Activated CD4-positive, CD25-positive, alpha-beta regulatory T cell treated with anti-CD3 and anti-CD28 coated beads, Interleukin-2, amount 50 U/mL, for 16 hours (primary cell): ENCODE measurements at regions not wholly inside any gene's neighbourhood (a gene's known extent, or its start where the extent isn't known, plus 50 kb on each side); places are given as distances from the start of the nearest gene placed in this dataset.

ENCODE experiments used
- DNase-seq: peaks from one replicate; pipeline ENCODE4 v3.0.0-alpha.2; 2020; ENCODE audit warnings: low read depth, low spot score

GRCh38 chr5:167525004-167525403 is 766.4 kb upstream of the WWC1 start:
- DNase-seq, result no peak

GRCh38 chr5:167528651-167529050 is 762.8 kb upstream of the WWC1 start:
- DNase-seq, result no peak

GRCh38 chr5:167530548-167530947 is 760.9 kb upstream of the WWC1 start:
- no peak for DNase-seq

DNA sequence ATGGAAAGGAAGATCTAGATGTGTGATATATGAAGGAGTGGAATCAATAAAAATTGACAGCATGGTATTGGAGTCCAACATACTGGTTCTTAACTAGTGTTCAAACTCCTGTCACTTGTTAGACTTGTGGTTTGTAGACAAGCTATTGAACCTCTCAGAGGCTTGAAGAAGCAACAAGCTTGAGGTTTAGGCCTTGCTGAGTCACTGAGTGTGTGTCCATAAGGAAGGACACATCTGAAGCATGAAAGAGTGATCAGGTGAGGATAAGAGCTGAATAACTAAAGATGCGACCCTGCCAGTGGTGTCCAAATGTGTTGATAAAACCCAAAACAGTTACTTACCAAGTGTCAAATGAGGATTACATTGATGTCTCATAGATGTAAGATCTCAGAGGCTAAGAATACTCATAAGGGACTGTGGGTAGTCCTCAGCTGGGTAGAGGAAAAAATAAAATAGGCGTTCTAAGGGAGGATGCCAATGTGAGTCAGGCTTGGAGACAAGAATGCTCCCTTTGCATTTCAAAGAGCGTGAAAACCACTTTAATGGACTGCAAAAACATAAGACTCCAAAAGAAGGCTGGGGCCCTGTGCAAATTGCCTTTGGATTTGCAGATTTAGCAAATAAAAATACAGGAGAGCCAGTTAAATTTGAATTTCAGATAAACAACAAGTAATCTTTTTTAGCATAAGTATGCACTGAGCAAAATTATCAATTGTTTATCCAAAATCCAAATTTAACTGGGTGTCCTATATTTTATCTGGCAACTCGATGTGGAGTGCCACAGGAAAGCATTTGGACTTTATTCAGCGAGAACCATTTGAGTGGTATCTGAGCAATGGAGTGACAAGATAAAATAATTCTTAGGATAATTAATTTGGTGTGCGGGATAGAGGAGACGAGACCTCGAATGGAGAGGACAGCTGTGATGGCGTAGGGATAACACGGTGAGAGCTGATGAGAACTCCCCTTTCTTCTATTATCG is 757.3 kb upstream of the WWC1 start:
- no peak for DNase-seq

DNA sequence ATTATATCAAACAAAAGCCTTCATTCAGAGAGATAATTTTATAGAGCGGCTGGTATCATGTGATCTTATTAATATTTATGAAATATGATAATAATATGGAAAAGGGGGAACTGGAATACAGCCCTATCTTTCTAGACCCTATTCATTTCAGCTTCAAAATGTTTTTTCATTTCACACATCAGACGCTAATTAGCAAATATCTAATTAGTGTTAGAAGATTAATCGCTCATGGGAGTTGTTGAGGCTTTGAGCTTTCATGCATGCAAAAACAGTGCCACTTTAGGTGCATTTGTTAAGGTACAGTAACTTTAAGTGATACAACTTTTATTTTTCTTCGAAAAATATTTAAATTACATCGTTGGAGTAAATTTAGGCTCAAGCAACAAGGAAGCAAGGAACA is 751.7 kb upstream of the WWC1 start:
- no peak for DNase-seq

DNA sequence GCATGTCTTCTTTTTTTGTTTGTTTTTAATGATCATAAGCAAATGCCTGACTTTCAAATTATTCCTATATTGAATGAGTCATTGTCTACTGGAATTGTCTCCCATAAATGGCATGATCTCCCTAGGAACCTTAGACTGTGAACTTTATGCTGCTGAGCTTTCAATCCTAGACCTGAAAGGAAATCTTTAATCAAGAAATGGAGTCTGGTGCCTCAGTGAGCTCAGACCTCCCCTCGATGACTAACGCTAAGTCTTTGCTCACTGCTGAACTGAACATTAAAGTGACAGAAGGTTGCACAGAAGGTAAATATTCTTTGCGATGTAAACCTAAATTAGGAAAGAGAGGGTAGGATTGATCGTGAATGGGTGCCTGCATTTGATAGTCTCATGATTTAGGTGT is 745.2 kb upstream of the WWC1 start:
- no peak for DNase-seq

GRCh38 chr5:167552356-167552755 is 739.1 kb upstream of the WWC1 start:
- no peak for DNase-seq

DNA sequence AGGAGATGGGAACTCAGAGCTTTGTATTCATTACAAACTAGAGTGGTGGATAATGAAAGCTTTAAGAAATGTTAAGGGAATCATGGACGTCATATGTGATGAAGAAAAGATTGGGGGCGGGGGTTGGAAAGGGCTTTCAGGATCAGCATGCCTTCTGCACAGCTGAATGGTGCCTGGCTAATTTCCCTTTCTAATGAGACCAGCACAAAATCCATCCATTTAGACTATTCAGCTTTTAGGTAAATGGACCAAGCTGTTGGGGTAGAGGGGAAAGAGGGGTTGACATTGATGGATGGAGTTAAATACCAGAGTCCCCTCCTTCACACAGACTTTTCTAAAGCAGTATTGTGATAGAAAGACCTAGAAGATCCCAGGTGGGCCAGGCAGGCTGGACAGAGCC is 737.9 kb upstream of the WWC1 start:
- no peak for DNase-seq

- no peak for DNase-seq
Measured at GRCh38 chr5:167554564-167555290, 736.7 kb upstream of the WWC1 start.

- no peak for DNase-seq
Measured at GRCh38 chr5:167555565-167556166, 735.8 kb upstream of the WWC1 start.

- DNase-seq, result no peak
Measured at GRCh38 chr5:167557359-167557758, 734.1 kb upstream of the WWC1 start.

- DNase-seq, result no peak
Measured at GRCh38 chr5:167561796-167562195, 729.6 kb upstream of the WWC1 start.

DNA sequence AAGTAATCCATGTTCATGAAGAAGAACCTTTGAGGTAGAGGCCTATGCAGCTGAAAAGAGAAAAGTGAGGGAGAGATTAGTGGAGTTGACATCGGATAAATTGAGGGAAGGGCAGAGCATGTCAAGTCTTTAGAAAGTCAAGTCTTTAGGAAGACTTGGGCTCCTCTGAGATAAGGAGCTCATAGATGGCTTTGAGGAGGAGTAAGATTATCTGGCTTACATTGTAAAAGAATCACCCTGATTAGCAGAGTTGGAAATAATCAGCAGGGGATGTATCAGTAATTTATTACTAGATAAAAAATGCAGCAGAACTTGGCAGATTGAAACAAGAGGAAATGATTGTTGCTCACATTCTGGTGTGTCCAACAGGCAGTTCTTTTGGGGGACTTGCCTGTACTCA is 727.2 kb upstream of the WWC1 start:
- DNase-seq, result no peak

DNA sequence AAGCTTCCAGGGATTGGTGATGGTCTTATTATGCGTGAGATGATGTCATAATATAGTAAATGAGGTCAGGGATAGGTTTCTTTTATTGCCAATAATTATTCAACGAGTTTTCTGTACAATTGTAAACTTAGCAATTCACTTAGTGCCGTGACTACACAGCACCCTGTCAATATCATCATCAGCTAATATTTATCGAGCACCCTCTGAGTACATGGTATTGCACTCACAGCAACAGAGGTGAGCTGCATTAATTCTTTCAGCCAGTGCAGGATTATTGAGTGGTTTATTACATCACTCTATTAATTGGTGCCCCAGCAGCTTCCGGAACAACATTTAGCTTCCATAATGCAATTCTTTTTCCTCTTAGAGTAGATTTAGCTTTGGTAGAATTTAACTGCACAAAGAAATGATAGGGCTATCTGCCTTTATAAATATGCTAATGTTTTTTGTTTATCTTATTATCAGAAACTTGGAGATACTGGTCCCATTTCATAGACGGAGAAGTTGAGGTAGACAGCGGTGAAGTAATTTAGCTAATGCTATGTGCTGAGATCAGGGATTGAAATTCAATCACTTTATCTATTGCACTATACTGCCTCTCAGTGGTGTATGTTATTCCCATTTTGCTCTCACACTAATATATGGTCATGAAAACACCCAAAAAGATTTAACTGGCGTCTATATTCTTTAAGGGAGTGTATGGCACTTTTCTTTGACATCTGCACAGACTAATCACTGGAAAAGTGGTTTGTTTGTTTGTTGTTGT is 726.1 kb upstream of the WWC1 start:
- DNase-seq, result no peak

DNA sequence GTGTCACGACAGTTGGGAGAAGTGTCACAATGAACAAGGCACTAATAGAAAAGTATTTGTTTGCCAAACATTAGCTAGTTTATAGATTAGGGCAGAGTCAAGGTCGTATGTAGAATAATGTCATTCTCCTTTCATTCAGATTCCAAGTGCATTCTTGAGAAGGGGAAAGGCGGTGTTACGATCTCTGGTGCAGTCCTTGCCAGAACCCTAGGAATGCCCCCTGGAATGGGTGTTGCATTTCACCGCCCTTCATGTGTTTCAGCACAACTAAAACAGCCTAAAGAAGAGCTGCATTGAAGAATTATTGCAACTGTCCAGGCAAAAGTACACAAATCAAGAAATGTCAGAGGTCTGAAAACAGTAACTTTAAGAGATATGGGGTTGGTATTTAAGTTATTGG is 721.0 kb upstream of the WWC1 start:
- no peak for DNase-seq

DNA sequence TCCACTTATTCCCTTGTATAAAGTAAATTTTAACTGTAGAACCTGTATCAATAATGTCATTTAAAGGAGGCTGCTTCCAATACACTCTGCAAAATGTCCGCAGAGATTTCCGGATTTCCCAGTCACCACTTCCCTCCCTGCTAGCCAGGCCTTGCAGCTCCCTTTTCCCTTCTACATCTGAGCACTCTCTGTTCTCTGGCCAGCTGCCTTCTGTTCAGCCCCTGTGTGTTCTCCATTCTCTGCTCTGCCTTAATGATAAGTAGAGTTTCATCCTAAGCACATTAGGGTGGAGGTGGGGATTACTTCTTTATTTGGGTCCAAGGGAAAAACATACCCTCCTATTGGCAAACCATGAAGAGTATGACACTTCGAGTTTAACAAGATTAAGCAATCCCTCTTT is 719.6 kb upstream of the WWC1 start:
- no peak for DNase-seq

- no peak for DNase-seq
Measured at GRCh38 chr5:167573370-167574127, 717.9 kb upstream of the WWC1 start.

DNA sequence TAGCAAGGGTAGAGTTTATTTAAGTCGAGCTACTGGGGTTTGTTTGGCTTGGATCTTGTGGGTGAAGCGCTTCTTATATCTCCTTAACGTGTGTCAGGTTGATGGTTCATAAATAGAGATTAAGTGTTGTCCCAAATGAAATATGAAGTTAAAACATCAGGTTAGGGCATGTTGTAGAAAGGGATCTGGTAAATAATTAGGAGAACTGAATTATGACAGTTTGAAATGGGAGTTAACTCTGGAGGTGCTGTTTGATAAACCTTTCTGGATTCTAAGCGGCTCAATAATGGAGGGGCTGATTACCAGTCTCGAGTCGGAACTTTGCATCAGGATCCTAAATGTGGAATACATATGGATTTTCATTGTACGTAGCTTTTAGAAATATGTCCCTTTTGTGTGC is 717.0 kb upstream of the WWC1 start:
- no peak for DNase-seq

- DNase-seq, result no peak
Measured at GRCh38 chr5:167575330-167575729, 716.1 kb upstream of the WWC1 start.

DNA sequence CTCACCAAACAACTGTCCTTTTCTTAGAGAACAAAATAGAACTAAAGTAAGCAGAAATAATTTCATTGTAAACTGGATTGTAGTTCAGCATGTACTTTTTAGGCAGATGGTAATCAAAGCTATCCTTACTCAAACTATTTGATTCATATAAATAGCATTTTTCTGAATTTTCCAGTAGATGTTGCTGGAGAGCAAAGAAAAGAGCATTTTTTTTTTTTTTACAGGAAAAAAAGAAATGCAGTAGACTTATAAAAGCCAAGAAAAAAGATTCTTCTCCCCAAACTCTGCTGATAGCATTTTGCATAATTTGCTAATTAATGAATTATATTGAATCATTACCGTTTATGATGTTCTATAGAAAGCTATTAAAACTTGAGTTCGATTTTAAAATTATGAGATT is 715.3 kb upstream of the WWC1 start:
- DNase-seq, result no peak

GRCh38 chr5:167576897-167577296 is 714.5 kb upstream of the WWC1 start:
- no peak for DNase-seq
